ENCODE measurements at regions not wholly inside any gene's neighbourhood (a gene's known extent, or its start where the extent isn't known, plus 50 kb on each side); places are given as distances from the start of the nearest gene placed in this dataset.

- Histone ChIP-seq H4K5ac (ENCODE audit: insufficient read length, low read depth, low read length) (no peak overlapping the region), H3K4ac (replicated peaks; ENCODE audit: insufficient read length, low read depth, low read length) (no peak overlapping the region), H2BK120ac (replicated peaks; ENCODE audit: low read depth, low read length) (no peak overlapping the region), H2BK12ac (ENCODE audit: low read depth, low read length) (no peak overlapping the region), H3K9ac (replicated peaks in 1 of 4; ENCODE audit: extremely low read depth in 1 of 4, low read depth in 3 of 4, low read length in 3 of 4) (no peak overlapping the region), H3K79me2 (ENCODE audit: control insufficient read depth in 1 of 2, insufficient read depth in 2 of 2, low read length in 2 of 2) (no peaks in the 10 kb centered on the region), H2AFZ (ENCODE audit: low read length) (no peak overlapping the region), H3K4me3 (ENCODE audit: extremely low read depth in 1 of 4, insufficient read depth in 2 of 4, low read depth in 3 of 4, low read length in 4 of 4) (no peak overlapping the region), H4K8ac (ENCODE audit: extremely low read depth, insufficient read depth, low read length) (no peak overlapping the region), H3K4me1 (replicated peaks in 1 of 4; ENCODE audit: control insufficient read depth in 3 of 4, insufficient read depth in 4 of 4, low read length in 3 of 4) (no peaks in the 10 kb centered on the region), H3K79me1 (ENCODE audit: low read depth, low read length) (no peaks in the 10 kb centered on the region), H2AK5ac (ENCODE audit: low read depth, low read length) (no peak overlapping the region), H3K4me2 (ENCODE audit: insufficient read depth in 1 of 2, low read depth in 2 of 2, low read length in 2 of 2) (no peak overlapping the region), H3K9me3 (ENCODE audit: insufficient read depth in 2 of 2, low read depth in 1 of 2, low read length in 1 of 2) (no peaks in the 10 kb centered on the region), H3K23me2 (ENCODE audit: low read depth, low read length) (no peaks in the 10 kb centered on the region), H3K23ac (ENCODE audit: insufficient read length) (no peak overlapping the region), H4K20me1 (replicated peaks in 1 of 2; ENCODE audit: control insufficient read depth in 1 of 2, insufficient read depth in 2 of 2, low read length in 2 of 2) (no peaks in the 10 kb centered on the region), H3K27me3 (replicated peaks in 1 of 4; ENCODE audit: control insufficient read depth in 3 of 4, extremely low read depth in 1 of 4, insufficient read depth in 3 of 4, low read length in 3 of 4) (no peaks in the 10 kb centered on the region), H3K18ac (ENCODE audit: extremely low read depth, low read length) (no peak overlapping the region), H3K14ac (ENCODE audit: insufficient read length) (no peak overlapping the region), H2BK15ac (ENCODE audit: low read length) (no peak overlapping the region), H3K36me3 (ENCODE audit: control insufficient read depth in 2 of 4, insufficient read depth in 4 of 4, low read length in 3 of 4) (no peaks in the 10 kb centered on the region), H2BK5ac (ENCODE audit: low read depth, low read length) (no peak overlapping the region), H4K91ac (replicated peaks; ENCODE audit: insufficient read length, low read length) (no peak overlapping the region), H3K27ac (ENCODE audit: low read depth, low read length) (no peak overlapping the region), H2BK20ac (ENCODE audit: low read length) (no peak overlapping the region), H3K56ac (replicated peaks; ENCODE audit: insufficient read length, low read depth, low read length) (no peak overlapping the region)
- ChIA-PET CTCF (ENCODE audit: partially characterized antibody) (interaction anchor here (0.6 kb wide), 1 partner anchor 181 kb away, joined by 4 read pairs; no protein-coding TSS in a partner anchor), POLR2A (ENCODE audit: partially characterized antibody) (no interaction called here)
- no peak for FAIRE-seq
- DNase-seq (ENCODE audit: low read depth in 1 of 2, low spot score in 2 of 2), result no peak
- TF ChIP-seq NANOG (IDR thresholded peaks at IDR 0.05; ENCODE audit: insufficient read depth, low read depth, low read length, poor library complexity, severe bottlenecking) (no peak), CBX8 (IDR thresholded peaks at IDR 0.05; ENCODE audit: borderline replicate concordance, low read depth, low read length) (no peak), GTF2F1 (IDR thresholded peaks at IDR 0.05; ENCODE audit: borderline replicate concordance, low read depth, low read length) (no peak), CTBP2 (IDR thresholded peaks at IDR 0.05; ENCODE audit: borderline replicate concordance, insufficient read depth, insufficient read length, low read length) (no peak), EP300 (IDR thresholded peaks at IDR 0.05; ENCODE audit: borderline replicate concordance in 1 of 2, low read depth in 2 of 2, low read length in 2 of 2) (no peak), TAF1 (IDR thresholded peaks at IDR 0.05; ENCODE audit: low read depth, low read length) (no peak), SIX5 (IDR thresholded peaks at IDR 0.05; ENCODE audit: low read depth, low read length) (no peak), TAF7 (optimal IDR thresholded peaks at IDR 0.05; ENCODE audit: borderline replicate concordance, low read depth, low read length) (no peak), RXRA (IDR thresholded peaks at IDR 0.05; ENCODE audit: insufficient read depth, low read depth, low read length) (no peak), SUZ12 (IDR thresholded peaks at IDR 0.05; ENCODE audit: low read length) (no peak), CEBPB (IDR thresholded peaks at IDR 0.05; ENCODE audit: low read depth, low read length) (no peak)
- TF ChIP-seq, protein P1, sequence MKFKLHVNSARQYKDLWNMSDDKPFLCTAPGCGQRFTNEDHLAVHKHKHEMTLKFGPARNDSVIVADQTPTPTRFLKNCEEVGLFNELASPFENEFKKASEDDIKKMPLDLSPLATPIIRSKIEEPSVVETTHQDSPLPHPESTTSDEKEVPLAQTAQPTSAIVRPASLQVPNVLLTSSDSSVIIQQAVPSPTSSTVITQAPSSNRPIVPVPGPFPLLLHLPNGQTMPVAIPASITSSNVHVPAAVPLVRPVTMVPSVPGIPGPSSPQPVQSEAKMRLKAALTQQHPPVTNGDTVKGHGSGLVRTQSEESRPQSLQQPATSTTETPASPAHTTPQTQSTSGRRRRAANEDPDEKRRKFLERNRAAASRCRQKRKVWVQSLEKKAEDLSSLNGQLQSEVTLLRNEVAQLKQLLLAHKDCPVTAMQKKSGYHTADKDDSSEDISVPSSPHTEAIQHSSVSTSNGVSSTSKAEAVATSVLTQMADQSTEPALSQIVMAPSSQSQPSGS (IDR thresholded peaks at IDR 0.05; ENCODE audit: low read length), result no peak
These were observed 1043.9 kb downstream of the TSN start for GRCh38 chr2:122799391-122799790.
